GM18507 (cell line): ENCODE measurements at regions not wholly inside any gene's neighbourhood (a gene's known extent, or its start where the extent isn't known, plus 50 kb on each side); places are given as distances from the start of the nearest gene placed in this dataset.
"Not testable (repeated sequence)": the region's sequence is repeated elsewhere in the genome, so short reads cannot be mapped to it uniquely, and the experiment has no call there.

Experiments used
- DNase-seq: peaks from one replicate; pipeline ENCODE4 v3.0.0; 2011; ENCODE audit warnings: low read depth; ENCODE audit not compliant: insufficient read length; ENCODE audit errors: extremely low spot score
- FAIRE-seq: peaks from 2 replicates; lab custom pipeline; 2011; peaks lifted over from hg19 to GRCh38; lab: Jason Lieb, UNC

- no peak for FAIRE-seq
- DNase-seq: no peak
Observed at GRCh38 chr5:15009420-15009819, 137.8 kb upstream of the ANKH start.

DNA sequence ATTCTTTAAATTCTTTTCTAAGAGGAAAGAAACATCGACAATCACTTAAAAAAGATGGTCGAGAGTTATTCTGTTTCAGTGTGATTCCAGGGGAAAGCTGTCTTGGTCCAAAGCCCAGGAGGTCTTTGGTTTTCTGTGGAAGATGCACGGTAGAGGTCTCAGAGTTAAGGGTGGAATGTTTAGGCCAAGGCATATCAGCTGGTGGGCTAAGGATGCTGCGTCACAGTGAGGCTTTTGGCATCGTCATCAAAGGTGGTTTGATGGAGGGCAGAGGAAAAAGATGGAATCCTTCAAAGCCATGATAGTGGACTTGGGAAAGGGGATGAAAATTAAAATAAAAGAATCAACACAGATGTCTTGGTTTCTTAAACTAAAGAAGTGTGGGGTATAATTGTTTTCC, 137.3 kb upstream of the ANKH start:
- no peak for DNase-seq
- FAIRE-seq: no peak

DNA sequence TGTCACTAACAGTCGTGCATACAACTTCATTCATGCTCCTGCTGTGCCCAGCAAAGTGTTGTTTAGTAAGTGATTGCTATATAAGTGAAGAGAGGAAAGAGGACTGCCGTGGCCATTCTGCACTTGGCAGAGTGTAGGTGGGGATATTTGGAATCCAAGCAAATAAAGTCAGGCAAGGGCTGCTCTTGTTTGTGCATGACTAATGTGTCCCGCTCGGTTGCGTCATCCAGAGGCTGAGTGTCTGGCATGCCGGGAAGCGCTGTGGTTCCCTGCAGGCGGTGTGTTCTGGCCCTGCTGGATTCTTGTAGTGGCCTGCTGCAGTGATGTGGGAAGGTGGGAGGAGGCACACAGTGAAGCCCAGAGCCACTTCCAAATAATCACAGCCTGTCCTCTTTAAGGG, 136.9 kb upstream of the ANKH start:
- FAIRE-seq (no peak), DNase-seq (no peak)

GRCh38 chr5:15007646-15008045, 136.1 kb upstream of the ANKH start:
- FAIRE-seq (no peak), DNase-seq (no peak)

DNA sequence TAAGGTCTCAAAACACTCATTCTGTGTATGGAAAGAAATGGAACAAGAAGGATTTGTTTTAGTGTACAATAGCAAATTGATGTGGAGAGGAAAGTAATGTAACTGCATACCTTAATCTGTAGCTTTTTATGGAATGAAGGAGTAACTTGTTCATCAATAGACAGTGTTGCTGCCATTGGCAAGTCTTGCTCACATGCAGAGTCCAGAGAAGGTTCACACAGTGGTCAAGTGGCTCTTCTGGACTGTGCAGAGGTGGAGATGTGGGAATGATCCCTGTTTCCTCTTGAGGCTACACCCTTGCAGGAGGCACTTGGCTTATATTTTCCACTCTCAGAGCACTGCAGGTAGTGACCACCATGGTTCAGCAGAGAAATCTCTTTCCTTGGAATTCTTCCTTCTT, 132.9 kb upstream of the ANKH start:
- DNase-seq (no peak), FAIRE-seq (no peak)

GRCh38 chr5:15003511-15003920, 131.9 kb upstream of the ANKH start:
- FAIRE-seq (peak; percentile 69), DNase-seq (peak; percentile 33)

GRCh38 chr5:15002791-15003190, 131.2 kb upstream of the ANKH start:
- no peak for FAIRE-seq

DNA sequence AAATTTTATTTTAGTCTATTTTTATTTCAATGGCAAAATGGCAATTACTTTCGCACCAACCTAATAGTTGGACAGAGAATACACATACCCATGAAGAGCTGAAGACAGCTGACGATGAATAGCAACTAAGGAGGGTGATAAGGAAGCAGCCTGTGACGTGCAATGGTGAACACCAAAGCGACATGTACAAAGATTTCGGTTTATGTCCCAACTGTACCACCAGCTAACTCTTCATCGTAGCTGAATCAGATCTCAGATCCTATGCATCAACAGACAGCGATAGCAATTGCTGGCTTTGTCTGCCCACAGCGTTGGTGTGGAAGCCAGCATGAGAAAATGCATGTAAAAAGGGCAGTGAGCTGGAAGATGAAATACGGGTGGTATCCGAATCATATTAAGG, 130.6 kb upstream of the ANKH start:
- DNase-seq (no peak), FAIRE-seq (no peak)

More at GRCh38 chr5:15002791-15003190, 131.2 kb upstream of the ANKH start:
- no peak for DNase-seq

GRCh38 chr5:15001517-15001916, 129.9 kb upstream of the ANKH start:
- FAIRE-seq (no peak), DNase-seq (no peak)

- FAIRE-seq (no peak), DNase-seq (no peak)
Observed at GRCh38 chr5:14998491-14998890, 126.9 kb upstream of the ANKH start.

- FAIRE-seq (no peak), DNase-seq (no peak)
Observed at GRCh38 chr5:14996997-14997396, 125.4 kb upstream of the ANKH start.

- DNase-seq: no peak
- FAIRE-seq: no peak
Observed at GRCh38 chr5:14995229-14995628, 123.7 kb upstream of the ANKH start.

- not testable (repeated sequence) for FAIRE-seq, DNase-seq
Observed at GRCh38 chr5:14993459-14994133, 122.0 kb upstream of the ANKH start.

DNA sequence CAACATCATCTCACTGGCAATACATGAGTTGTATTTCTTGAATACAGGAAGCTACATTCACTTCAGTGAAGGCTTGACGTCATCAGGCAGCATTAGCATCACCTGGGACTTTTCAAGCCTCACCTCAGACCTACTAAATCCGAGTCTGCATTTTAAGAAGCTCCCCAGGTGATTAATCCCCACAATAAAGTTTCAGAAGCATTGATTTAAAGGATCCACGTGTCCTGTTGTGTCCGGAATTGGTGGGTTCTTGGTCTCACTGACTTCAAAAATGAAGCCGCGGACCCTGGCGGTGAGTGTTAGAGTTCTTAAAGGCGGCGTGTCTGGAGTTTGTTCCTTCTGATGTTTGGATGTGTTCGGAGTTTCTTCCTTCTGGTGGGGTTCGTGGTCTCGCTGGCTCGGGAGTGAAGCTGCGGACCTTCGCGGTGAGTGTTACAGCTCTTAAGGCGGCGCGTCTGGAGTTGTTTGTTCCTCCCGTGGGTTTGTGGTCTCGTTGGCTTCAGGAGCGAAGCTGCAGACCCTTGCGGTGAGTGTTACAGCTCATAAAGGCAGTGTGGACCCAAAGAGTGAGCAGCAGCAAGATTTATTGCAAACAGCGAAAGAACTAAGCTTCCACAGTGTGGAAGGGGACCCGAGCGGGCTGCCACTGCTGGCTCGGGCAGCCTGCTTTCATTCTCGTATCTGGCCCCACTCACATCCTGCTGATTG, 121.3 kb upstream of the ANKH start:
- FAIRE-seq, DNase-seq: not testable (repeated sequence)

- FAIRE-seq: no peak
- DNase-seq: no peak
Observed at GRCh38 chr5:14988223-14988622, 116.6 kb upstream of the ANKH start.

GRCh38 chr5:14986413-14986812, 114.8 kb upstream of the ANKH start:
- DNase-seq (no peak), FAIRE-seq (no peak)

DNA sequence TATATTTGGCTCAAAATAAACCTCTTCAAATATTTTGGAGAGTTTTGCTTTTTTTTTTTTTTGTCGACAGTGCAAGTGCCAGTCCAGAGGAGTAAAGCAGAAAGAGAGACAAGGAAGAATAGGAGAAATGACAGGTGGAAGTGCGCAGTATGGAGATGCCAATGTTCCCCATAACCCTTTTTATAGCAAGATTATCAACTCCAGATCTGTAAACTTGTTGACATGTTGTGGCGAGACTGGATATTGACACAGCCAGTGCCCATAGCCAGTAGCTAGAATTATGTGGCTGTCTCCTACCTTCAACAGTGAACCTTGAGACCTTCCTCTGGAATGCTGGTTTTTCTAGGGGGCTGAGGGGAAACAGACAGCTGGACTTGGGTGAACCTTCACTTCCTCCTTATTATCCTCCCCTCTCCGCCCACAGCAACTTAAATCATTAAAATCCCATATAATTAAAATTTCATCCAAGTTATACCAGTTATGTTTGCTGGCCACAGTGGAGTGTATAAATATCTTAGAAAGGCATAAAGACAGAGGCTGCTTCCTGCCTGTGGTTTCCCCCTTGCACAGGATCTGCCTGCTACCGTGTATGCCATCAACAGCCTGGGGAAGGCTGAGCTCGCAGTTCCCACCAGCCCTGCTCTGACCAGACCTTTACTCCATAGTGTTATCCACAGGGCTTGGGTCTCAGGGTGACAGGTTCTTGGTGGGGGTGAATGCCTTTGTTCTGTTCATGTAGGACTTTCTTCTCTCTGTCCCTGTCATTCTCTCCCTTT, 112.3 kb upstream of the ANKH start:
- FAIRE-seq: no peak
- DNase-seq: no peak

DNA sequence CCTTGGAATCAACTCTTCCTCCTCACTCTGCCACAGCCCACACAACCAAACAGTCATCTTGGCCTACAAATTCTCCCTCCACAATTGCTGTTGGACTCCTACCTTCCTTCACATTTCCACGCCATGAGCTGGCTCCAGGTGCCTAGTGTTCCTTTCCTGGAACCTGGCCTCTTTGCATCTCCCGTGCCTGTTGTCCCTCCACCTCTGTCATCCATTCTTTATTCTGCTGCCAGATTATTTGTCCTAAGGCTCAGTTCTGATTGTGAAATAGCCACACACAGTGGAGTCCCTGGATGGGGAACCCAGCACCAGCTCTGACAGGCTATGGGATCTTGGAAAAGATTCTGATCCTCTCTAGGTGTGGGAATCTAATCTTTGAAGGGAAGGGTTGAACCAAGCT, 109.1 kb upstream of the ANKH start:
- DNase-seq: no peak
- no peak for FAIRE-seq

DNA sequence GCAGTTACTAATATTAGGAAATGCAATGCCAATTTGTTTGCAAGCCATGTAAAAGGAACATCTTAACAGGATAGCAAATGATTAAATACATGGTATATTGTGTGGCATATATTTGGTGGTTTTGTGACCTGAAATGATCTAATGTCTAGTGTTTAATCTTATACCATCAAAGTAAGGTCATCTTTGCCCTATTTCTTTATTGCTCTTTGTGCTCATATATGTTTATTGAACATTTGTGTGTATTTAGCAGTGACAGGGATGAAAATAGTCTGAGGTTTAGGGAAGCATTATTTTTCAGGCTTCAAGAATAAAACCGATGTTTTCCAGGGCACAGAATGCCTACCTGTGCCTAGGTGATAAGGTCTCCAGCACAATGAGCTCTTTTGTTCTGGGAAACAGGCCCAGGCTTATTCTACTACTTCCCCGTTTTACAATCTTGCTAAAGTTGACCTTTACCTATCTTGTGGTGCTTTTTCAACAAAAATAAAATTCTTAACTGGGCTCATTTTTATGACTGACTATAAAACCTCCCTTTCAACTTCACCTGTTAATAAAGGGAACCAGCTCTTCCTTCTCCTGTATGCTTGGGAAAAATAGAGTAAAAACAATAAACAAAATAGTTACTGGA, 105.6 kb upstream of the ANKH start:
- DNase-seq (no peak), FAIRE-seq (no peak)

DNA sequence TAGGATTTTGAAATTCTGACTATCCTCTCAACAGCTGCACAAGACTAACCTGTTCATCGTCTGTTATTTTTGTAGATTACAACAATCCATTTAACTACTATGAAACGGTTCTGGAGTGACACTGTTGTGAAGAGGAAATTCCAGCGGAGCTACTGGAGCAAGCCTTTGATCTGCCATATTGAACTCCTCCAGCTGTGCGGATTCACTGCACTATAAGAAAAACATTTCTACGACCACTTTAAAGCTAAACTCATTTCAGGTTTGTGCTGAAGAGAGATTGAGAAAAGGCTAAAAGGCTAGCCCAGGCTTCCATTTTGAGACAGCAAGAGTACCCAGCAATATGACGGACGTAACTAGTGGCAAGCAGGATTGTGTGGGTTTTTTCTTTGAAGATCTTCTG, 104.9 kb upstream of the ANKH start:
- FAIRE-seq: no peak
- no peak for DNase-seq
